ENCODE measurements at regions not wholly inside any gene's neighbourhood (a gene's known extent, or its start where the extent isn't known, plus 50 kb on each side); places are given as distances from the start of the nearest gene placed in this dataset.
A peak's percentile ranks its signal among the peaks of the same experiment; 100 is the strongest.

GRCh38 chr12:68479896-68480291, 130.8 kb upstream of the RAP1B start:
- no peak overlapping the region for H3K4me3 ChIP-seq
- no peak for DNase-seq
- H3K36me3 ChIP-seq = no peaks in the 10 kb centered on the region
- H3K4me1 ChIP-seq = no peaks in the 10 kb centered on the region
- no peaks in the 10 kb centered on the region for H3K27me3 ChIP-seq
- no peak for TF ChIP-seq CTCF (IDR thresholded peaks at IDR 0.05)
- intact Hi-C loops (cut with DNase I) = no loop called here
- H3K27ac ChIP-seq = no peak overlapping the region
- no peak for ATAC-seq
- H3K9me3 ChIP-seq = no peaks in the 10 kb centered on the region

GRCh38 chr12:68480526-68480925, 130.2 kb upstream of the RAP1B start:
- Histone ChIP-seq H3K27ac (no peak overlapping the region), H3K4me3 (no peak overlapping the region), H3K9me3 (no peaks in the 10 kb centered on the region), H3K27me3 (no peaks in the 10 kb centered on the region), H3K36me3 (no peaks in the 10 kb centered on the region), H3K4me1 (no peaks in the 10 kb centered on the region)
- no peak for TF ChIP-seq CTCF (IDR thresholded peaks at IDR 0.05)
- intact Hi-C loops (cut with DNase I) = no loop called here
- DNase-seq (no peak), ATAC-seq (no peak)

- no peak for DNase-seq
- H3K27ac ChIP-seq = no peak overlapping the region
- ATAC-seq = no peak
- H3K4me1 ChIP-seq = no peaks in the 10 kb centered on the region
- H3K9me3 ChIP-seq = no peaks in the 10 kb centered on the region
- no peaks in the 10 kb centered on the region for H3K27me3 ChIP-seq
- TF ChIP-seq CTCF (IDR thresholded peaks at IDR 0.05) = no peak
- intact Hi-C loops (cut with DNase I) = no loop called here
- H3K36me3 ChIP-seq = no peaks in the 10 kb centered on the region
- no peak overlapping the region for H3K4me3 ChIP-seq
Measured at GRCh38 chr12:68481181-68481941, 129.3 kb upstream of the RAP1B start.

- H3K27me3 ChIP-seq = no peaks in the 10 kb centered on the region
- no peak for TF ChIP-seq CTCF (IDR thresholded peaks at IDR 0.05)
- no peak overlapping the region for H3K27ac ChIP-seq
- H3K4me3 ChIP-seq = no peak overlapping the region
- H3K36me3 ChIP-seq = no peaks in the 10 kb centered on the region
- H3K9me3 ChIP-seq = no peaks in the 10 kb centered on the region
- H3K4me1 ChIP-seq = no peaks in the 10 kb centered on the region
- intact Hi-C loops (cut with DNase I) = no loop called here
- ATAC-seq = no peak
- no peak for DNase-seq
Measured at GRCh38 chr12:68482014-68482413, 128.7 kb upstream of the RAP1B start.

GRCh38 chr12:68482660-68483059, 128.0 kb upstream of the RAP1B start:
- H3K9me3 ChIP-seq = no peaks in the 10 kb centered on the region
- H3K4me3 ChIP-seq = no peak overlapping the region
- H3K27me3 ChIP-seq = no peaks in the 10 kb centered on the region
- intact Hi-C loops (cut with DNase I) = no loop called here
- no peak overlapping the region for H3K27ac ChIP-seq
- no peaks in the 10 kb centered on the region for H3K36me3 ChIP-seq
- no peak for TF ChIP-seq CTCF (IDR thresholded peaks at IDR 0.05)
- DNase-seq = no peak
- H3K4me1 ChIP-seq = no peaks in the 10 kb centered on the region
- ATAC-seq = peak; percentile 34
